ENCODE measurements at regions not wholly inside any gene's neighbourhood (a gene's known extent, or its start where the extent isn't known, plus 50 kb on each side); places are given as distances from the start of the nearest gene placed in this dataset.
"Not testable (repeated sequence)": the region's sequence is repeated elsewhere in the genome, so short reads cannot be mapped to it uniquely, and the experiment has no call there.

GRCh38 chr7:52777051-52777822, 258.2 kb upstream of the POM121L12 start:
- DNase-seq, result no peak

DNA sequence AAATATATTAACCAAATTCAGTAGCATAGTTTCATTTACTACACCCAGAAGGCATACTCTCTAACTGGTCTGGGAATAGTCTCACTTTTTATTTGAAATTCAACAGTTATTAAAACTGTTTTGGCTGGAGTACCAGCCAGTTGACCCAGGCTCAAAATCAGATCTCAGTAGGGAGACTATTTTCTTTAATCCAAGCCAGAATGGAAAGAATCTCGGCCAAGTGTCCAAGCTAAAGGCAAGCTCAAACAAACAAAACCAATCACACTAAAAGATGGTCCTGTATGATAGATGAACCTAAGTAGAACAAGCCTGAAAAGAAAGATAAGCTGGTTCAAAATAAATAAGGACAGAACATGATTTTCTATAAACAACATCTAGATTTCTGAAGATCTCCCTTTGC, 259.6 kb upstream of the POM121L12 start:
- no peak for DNase-seq

DNA sequence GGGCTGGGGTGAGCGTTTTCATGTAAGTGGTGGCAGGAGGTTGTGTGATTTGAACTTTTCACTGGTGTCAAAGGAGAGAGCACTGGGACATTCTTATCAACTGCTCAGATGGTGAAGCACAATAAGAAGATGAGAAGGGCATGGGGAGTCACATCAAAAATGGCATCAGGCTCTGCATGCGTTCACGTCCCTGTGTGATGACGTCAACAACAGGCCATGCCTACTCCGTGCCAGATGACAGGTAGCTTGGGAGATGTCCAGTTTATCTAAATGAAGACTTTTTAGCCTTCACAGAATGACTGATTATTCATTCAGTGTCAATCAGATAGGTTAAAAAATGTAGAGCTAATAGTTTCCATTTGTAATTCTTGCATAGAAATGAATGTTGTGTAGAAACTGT, 264.3 kb upstream of the POM121L12 start:
- DNase-seq, result no peak

DNA sequence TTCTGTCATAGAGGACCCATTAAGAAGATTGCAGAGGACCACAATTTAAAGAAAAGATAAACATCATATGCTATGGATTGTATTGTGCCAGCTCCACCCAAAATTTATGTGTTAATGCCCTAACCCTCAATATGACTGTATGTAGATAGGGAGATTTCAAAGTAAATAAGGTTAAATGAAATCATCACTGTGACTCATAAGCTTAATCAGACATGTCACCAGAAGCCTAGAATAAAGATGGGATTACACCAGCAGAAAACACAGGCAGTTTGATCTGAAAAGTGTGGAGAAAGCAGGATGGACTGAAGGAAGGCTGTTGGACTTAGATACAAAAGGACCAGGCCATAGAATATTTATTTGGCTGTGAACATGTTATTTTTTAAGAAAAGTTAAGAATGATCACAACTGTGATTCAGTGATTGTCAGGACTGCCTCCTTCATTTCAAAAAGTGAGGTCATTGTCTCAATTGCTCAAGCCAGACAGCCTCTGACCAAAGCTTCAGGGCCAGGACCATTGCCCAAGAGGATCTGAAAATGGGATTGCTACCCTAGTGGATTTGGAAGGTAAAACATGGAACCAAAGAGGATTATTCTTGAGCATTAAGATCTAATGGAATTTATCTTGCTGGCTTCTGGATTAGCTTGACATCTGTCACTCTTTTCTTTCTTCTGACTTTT, 270.8 kb upstream of the POM121L12 start:
- no peak for DNase-seq

GRCh38 chr7:52758356-52758755, 277.1 kb upstream of the POM121L12 start:
- DNase-seq, result no peak

GRCh38 chr7:52753855-52754254, 281.6 kb upstream of the POM121L12 start:
- no peak for DNase-seq

- DNase-seq, result no peak
Measured at GRCh38 chr7:52752891-52753290, 282.5 kb upstream of the POM121L12 start.

- DNase-seq, result no peak
Measured at GRCh38 chr7:52749880-52750279, 285.6 kb upstream of the POM121L12 start.

DNA sequence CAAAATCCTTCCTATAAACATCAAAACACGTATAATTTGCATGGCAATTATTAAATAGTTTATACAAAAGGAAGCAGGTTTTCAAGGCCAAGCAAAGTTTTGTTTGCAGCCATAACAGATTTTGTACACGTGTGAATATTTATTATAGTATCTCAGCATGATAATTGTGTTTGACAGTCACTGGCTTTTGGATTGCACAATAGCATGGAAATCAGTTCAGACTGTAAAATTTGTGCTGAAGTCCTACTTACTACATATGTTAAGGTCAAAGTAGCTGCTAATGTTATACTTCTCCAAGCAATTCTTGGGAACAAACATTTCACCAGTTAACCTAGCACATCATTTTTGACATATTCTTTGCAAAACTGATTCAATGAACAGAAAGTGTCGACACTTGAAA, 287.6 kb upstream of the POM121L12 start:
- DNase-seq, result no peak

DNA sequence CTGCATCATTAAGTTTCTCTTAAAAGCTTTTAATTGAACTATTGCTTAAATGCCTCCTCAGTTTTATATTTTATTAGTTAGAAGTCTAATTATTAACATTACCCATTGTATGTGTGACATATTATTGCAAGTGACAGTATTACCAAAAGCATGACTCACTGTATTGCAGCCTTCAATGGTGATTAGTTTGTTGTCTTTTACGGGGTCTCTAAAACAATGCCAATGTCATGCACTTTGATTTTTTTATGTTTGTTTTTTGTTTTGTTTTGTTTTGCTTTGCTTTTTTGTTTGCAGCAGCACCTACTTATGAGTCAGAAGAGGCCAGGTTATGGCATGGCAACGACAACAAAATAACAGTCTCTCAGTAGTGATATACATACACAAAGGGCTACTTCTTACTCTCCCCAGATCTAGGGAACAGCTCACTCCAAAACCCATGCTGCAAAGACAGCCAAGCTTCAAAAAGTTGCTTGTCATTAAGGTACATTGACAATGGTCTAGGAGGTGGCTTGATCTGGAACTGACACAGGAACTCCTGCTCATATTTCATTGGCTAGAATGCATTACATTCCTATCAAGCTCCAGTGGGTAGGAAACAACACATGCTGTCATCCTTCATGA, 293.7 kb upstream of the POM121L12 start:
- DNase-seq, result no peak

DNA sequence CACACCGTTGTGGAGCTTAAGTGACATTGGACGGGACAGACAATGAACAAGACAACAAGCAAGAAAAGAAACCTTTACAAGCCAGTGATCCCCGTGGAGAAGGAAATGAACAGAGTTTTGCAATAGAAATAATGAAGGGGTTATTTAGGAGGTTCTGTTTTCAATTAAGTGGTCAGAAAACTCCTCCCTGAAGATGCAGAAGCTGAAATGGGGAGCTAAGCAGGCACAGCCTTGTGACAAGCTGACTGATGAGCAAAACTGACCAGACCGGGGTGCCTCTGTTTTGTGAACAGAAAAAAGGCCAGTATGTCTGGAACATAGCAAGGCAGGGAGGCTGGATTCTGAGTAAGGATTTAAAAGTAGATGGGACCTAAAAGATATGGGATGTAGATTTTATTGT, 299.8 kb upstream of the POM121L12 start:
- no peak for DNase-seq

DNA sequence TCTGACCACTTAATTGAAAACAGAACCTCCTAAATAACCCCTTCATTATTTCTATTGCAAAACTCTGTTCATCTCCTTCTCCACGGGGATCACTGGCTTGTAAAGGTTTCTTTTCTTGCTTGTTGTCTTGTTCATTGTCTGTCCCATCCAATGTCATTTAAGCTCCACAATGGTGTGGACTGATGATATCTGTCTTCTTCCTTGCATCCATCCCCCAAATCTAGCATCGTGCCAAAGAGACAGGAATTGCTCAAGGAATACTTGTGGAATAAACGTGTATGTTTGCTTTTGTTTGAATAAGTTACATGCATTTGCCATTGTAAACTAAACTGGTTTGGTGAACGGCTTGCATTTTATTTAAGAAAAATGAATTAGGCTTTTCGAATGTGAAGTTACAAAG, 306.8 kb upstream of the POM121L12 start:
- DNase-seq, result not testable (repeated sequence)

- DNase-seq, result no peak
Measured at GRCh38 chr7:52727632-52728031, 307.8 kb upstream of the POM121L12 start.

DNA sequence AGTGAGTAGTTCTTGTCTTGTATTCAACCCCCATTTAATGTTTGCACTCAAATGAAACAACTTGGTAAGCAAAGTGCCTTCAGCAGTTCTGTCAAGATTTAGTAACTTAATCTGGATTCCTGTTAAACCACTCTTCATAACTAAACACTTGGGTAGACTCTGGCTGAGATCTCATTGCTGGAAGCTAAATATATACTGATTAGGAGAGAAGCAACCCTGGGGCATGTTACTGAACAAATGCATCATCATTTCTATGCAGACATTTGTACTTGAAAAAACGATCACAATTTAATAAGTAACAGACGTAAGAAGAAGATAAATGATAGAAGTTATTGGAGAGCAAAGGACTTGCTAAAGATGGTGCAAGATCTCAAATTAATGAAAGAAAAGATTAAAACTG, 308.4 kb upstream of the POM121L12 start:
- DNase-seq, result no peak

DNA sequence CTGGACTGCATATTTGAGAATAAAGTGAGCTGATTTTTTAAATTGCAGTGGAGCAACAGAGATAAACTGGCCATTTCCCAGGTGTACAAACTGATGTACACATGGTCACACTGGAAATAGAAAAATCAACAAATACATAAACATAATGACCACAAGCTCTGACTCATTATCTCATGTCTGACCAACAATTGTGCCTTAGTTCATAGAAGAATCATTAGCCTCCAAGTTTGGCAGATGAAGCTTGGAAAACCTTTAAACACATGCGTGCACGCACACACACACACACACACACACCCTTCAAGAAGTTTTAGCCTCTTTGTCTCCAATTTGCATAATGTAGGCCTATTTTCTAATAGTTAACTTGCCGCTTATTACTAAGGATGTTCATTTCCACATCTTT, 308.9 kb upstream of the POM121L12 start:
- DNase-seq, result no peak

DNA sequence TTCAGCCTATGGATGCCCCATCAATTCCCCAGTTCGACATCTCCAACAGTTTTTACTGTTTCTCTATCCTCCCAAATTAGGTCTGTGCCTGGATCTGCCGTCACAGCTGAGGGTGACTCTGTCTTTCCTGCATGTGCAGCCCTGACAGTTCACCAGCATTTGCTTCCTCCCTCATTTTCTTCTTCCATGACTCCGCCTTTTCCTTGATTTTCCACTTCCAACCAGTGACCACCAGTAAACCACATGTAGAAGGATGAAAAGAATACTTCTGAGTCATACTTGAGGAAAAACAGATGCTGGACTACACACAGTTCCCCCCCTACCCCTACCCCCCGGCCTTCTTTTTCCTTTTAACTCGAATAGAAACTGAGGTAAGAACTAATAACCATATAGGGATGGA, 311.8 kb upstream of the POM121L12 start:
- no peak for DNase-seq

- no peak for DNase-seq
Measured at GRCh38 chr7:52720856-52721255, 314.6 kb upstream of the POM121L12 start.

GRCh38 chr7:52719677-52720076, 315.8 kb upstream of the POM121L12 start:
- DNase-seq, result peak; percentile 41

GRCh38 chr7:52715701-52716100, 319.7 kb upstream of the POM121L12 start:
- DNase-seq, result no peak

GRCh38 chr7:52712938-52713337, 322.5 kb upstream of the POM121L12 start:
- DNase-seq, result no peak

- no peak for DNase-seq
Measured at GRCh38 chr7:52711951-52712350, 323.5 kb upstream of the POM121L12 start.

GRCh38 chr7:52708846-52709245, 326.6 kb upstream of the POM121L12 start:
- DNase-seq, result no peak

DNA sequence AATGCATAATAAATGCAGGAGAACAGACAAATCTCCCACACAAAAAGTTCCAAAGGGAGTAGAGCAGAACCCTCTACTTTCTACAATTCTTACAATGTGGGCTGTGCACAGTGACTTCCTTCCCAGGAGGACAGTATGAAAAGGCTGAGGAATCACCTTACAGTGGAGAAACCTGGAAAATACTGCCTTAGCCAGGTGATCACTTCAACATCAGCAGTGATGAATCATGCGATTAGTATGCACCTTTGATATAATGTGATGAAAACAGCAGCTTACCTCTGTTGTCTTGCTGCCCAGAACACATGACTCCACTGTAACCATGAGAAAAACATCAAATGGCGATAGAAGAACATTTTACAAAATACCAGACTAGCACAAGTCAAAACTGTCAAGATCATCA, 329.7 kb upstream of the POM121L12 start:
- DNase-seq, result no peak

GRCh38 chr7:52700349-52700748, 335.1 kb upstream of the POM121L12 start:
- no peak for DNase-seq
